ENCODE measurements at regions not wholly inside any gene's neighbourhood (a gene's known extent, or its start where the extent isn't known, plus 50 kb on each side); places are given as distances from the start of the nearest gene placed in this dataset.

DNA sequence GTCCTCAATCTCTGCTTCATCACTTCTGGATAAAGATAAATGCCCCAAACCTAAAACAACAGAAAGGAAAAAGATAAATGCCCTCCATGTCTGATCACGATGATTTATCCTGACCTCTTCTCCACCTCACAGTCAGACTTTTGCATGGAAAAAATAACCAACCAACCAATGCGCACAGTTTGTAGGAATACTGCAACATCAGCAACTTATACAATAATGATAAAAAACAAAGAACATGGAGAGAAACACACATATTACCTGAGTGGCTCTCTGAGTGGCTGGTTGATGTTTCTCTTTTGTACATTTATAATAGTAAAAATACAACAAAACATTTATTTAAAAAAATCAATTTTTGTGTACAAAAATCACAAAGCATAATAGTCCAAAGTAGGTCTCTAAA, 93.0 kb upstream of the PUDP start:
- TF ChIP-seq, protein P1, sequence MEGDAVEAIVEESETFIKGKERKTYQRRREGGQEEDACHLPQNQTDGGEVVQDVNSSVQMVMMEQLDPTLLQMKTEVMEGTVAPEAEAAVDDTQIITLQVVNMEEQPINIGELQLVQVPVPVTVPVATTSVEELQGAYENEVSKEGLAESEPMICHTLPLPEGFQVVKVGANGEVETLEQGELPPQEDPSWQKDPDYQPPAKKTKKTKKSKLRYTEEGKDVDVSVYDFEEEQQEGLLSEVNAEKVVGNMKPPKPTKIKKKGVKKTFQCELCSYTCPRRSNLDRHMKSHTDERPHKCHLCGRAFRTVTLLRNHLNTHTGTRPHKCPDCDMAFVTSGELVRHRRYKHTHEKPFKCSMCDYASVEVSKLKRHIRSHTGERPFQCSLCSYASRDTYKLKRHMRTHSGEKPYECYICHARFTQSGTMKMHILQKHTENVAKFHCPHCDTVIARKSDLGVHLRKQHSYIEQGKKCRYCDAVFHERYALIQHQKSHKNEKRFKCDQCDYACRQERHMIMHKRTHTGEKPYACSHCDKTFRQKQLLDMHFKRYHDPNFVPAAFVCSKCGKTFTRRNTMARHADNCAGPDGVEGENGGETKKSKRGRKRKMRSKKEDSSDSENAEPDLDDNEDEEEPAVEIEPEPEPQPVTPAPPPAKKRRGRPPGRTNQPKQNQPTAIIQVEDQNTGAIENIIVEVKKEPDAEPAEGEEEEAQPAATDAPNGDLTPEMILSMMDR (optimal IDR thresholded peaks at IDR 0.05 in 1 of 3, IDR thresholded peaks at IDR 0.05 in 1 of 3, conservative IDR thresholded peaks at IDR 0.05 in 1 of 3; ENCODE audit: extremely low read depth in 1 of 3, insufficient read depth in 2 of 3, low read length in 3 of 3): no peak
- no peak for TF ChIP-seq EZH2 (IDR thresholded peaks at IDR 0.05; ENCODE audit: low read length)

Data from keratinocyte (primary cell).